ENCODE measurements at regions not wholly inside any gene's neighbourhood (a gene's known extent, or its start where the extent isn't known, plus 50 kb on each side); places are given as distances from the start of the nearest gene placed in this dataset.
"Not testable (repeated sequence)": the region's sequence is repeated elsewhere in the genome, so short reads cannot be mapped to it uniquely, and the experiment has no call there.

DNA sequence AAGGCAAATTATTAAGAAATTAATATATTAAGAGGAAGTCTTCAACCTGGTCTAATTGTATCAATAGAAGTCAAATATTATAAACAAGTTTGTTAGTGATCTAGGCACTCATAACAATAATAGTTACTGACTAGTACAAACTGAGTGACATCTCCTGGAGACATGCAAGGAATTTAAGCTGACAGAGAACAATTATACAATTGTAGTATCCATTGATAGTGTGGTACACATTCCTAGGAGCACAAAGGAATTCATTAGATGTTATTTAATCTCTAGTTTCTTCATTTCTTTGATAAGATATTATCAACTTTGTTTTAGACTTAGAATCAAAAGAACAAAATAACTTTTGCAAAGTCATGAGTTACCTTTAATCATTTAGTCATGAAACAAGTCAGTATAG, 1048.6 kb downstream of the PCDH7 start:
- no peak for DNase-seq (ENCODE audit: low read depth)
- TF ChIP-seq, protein P1, sequence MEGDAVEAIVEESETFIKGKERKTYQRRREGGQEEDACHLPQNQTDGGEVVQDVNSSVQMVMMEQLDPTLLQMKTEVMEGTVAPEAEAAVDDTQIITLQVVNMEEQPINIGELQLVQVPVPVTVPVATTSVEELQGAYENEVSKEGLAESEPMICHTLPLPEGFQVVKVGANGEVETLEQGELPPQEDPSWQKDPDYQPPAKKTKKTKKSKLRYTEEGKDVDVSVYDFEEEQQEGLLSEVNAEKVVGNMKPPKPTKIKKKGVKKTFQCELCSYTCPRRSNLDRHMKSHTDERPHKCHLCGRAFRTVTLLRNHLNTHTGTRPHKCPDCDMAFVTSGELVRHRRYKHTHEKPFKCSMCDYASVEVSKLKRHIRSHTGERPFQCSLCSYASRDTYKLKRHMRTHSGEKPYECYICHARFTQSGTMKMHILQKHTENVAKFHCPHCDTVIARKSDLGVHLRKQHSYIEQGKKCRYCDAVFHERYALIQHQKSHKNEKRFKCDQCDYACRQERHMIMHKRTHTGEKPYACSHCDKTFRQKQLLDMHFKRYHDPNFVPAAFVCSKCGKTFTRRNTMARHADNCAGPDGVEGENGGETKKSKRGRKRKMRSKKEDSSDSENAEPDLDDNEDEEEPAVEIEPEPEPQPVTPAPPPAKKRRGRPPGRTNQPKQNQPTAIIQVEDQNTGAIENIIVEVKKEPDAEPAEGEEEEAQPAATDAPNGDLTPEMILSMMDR (conservative IDR thresholded peaks at IDR 0.05; ENCODE audit: low read depth, low read length), result no peak
- H3K4me3 ChIP-seq (ENCODE audit: low read length), result no peak overlapping the region

DNA sequence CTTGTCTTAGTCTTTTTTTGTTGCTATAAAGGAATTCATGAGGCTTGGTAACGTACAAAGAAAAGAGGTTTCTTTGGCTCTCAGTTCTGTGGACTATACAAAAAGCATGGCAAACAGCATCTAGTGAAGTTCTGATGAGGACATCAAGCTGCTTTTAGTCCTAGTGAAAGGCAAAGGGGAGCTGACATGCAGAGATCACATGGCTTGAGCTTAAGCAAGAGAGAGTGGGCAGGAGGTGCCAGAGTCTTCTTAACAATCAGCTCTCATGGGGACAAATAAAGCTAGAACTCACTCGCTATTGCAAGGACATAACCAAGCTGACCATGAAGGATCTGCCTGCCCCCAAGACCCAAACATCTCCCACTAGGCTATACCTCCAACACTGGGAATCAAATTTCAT, 1063.1 kb downstream of the PCDH7 start:
- DNase-seq (ENCODE audit: low read depth), result no peak
- TF ChIP-seq, protein P1 (conservative IDR thresholded peaks at IDR 0.05; ENCODE audit: low read depth, low read length), result no peak
- H3K4me3 ChIP-seq (ENCODE audit: low read length), result no peak overlapping the region

DNA sequence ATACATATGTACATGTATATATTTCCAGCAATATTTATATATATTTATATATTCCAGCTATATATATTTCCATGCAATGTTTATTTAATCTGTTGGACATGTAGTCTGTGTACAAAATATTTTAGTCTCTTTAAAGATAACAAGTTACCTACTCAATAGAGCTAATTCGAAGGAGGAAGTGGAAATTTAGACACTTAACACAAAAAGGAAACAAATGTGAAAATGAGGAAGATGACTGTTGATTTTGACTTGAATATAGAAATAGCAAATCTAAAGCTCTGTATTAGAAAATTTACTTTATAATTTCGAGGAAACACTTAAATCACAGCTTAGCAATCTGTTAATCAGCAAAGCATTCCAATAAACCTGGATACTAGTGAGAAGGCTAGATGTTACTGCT, 1064.4 kb downstream of the PCDH7 start:
- no peak for DNase-seq (ENCODE audit: low read depth)
- TF ChIP-seq, protein P1 (conservative IDR thresholded peaks at IDR 0.05; ENCODE audit: low read depth, low read length), result no peak
- no peak overlapping the region for H3K4me3 ChIP-seq (ENCODE audit: low read length)

DNA sequence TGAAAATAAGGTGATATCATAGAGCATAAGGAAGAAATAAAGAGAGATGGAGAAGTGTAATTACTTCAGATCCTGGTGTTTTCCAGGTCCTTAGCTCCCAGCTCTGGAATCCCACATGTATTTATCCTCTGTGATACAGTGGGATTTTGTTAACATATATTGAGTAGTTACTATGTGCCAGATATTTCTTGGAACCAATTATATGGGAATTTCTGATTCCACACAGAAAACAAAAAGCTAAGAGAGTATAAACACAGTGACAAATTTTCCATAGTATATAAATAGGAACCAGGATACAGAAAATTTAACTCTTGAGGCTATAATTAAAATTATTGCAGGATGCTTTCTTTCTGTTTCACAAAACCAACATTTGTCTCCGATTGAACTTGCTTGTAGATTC, 1067.5 kb downstream of the PCDH7 start:
- DNase-seq (ENCODE audit: low read depth), result no peak
- TF ChIP-seq, protein P1 (conservative IDR thresholded peaks at IDR 0.05; ENCODE audit: low read depth, low read length), result no peak
- H3K4me3 ChIP-seq (ENCODE audit: low read length), result no peak overlapping the region

DNA sequence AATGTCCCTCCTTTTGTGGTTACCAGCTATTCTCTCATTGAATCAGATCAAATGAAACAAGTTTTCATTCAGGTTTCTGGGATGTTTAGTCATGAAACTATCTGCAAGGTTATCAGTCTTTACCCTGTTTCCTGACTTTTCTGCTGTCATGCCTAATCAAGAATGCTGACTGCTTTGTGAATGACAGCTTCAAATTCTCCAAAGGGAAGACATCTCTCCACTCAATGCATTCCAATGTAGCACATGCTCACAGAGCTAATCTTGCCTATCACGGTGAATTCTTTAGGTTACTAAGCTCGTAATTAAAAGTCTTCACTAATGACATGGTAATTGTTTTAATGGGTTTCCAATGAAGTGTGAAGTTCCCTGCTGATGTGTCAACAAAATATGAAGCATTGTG, 1068.5 kb downstream of the PCDH7 start:
- no peak overlapping the region for H3K4me3 ChIP-seq (ENCODE audit: low read length)
- TF ChIP-seq, protein P1 (conservative IDR thresholded peaks at IDR 0.05; ENCODE audit: low read depth, low read length), result no peak
- peak; percentile 95 for DNase-seq (ENCODE audit: low read depth)

DNA sequence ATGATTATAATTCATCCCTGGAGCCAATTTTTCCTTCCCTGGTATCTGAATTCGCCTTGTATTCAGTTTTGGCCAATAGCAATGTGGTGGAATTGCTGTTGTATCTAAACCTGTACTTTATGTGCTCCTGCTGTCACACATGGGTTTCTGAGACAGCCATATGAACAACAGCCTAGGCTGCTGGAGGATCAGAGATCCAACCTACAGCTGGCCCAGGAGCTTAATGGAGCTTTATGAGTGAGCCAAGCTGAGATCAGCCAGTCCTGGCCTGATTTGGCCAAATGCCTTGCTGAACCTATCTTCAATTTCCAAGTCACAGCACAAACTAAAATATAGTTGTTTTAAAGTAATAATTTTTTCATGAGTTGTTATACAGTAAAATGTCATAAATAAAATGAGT, 1071.5 kb downstream of the PCDH7 start:
- DNase-seq (ENCODE audit: low read depth), result no peak
- TF ChIP-seq, protein P1 (conservative IDR thresholded peaks at IDR 0.05; ENCODE audit: low read depth, low read length), result no peak
- H3K4me3 ChIP-seq (ENCODE audit: low read length), result no peak overlapping the region

DNA sequence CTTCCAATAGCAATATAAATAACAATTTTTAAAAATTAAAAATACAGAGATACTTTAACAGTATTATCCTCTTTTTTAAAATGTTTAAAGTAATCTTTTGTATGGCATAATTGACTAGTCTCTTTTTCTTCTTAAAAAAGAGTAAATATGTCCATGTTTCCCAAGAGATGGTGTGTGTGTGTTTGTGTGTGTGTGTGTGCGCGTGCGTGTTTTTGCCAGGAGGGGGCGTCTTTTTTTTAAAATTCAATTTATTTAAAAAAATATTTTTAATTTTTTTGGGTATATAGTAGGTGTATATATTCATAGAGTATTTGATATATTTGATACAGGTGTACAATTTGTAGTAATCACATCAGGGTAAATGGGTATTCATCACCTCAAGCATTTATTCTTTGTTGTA, 1073.7 kb downstream of the PCDH7 start:
- TF ChIP-seq, protein P1 (conservative IDR thresholded peaks at IDR 0.05; ENCODE audit: low read depth, low read length), result peak; percentile 33
- no peak for DNase-seq (ENCODE audit: low read depth)
- H3K4me3 ChIP-seq (ENCODE audit: low read length), result no peak overlapping the region

DNA sequence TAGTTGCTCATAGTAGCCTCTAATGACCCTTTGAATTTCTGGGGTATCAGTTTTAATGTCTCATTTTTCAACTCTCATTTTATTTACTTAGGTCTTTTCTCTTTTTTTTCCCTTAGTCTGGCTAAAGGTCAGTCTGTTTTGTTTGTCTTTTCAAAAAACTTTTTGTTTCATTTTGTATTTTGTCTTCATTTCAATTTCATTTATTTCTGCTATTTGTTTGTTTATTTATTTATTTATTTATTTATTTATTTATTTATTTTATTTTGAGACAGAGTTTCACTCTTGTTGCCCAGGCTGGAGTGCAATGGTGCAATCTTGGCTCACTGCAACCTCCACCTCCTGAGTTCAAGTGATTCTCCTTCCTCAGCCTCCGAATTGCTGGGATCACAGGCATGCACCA, 1076.9 kb downstream of the PCDH7 start:
- DNase-seq (ENCODE audit: low read depth); H3K4me3 ChIP-seq (ENCODE audit: low read length): not testable (repeated sequence)

Data from retinal pigment epithelial cell (primary cell).